Eye (tissue), 1 donor: ENCODE measurements at regions not wholly inside any gene's neighbourhood (a gene's known extent, or its start where the extent isn't known, plus 50 kb on each side); places are given as distances from the start of the nearest gene placed in this dataset.
"Not testable (repeated sequence)": the region's sequence is repeated elsewhere in the genome, so short reads cannot be mapped to it uniquely, and the experiment has no call there.

ENCODE experiments used
- DNase-seq: peaks from one replicate; pipeline ENCODE4 v3.0.0-alpha.2; 2015

- no peak for DNase-seq
Measured at GRCh38 chr2:16454621-16455020, 211.0 kb downstream of the CYRIA start.

GRCh38 chr2:16452123-16452522 lies 213.5 kb downstream of the CYRIA start:
- no peak for DNase-seq

GRCh38 chr2:16446706-16447105 lies 218.9 kb downstream of the CYRIA start:
- DNase-seq = no peak

- no peak for DNase-seq
Measured at GRCh38 chr2:16442971-16443370, 222.7 kb downstream of the CYRIA start.

GRCh38 chr2:16441431-16441830 lies 224.2 kb downstream of the CYRIA start:
- no peak for DNase-seq

DNA sequence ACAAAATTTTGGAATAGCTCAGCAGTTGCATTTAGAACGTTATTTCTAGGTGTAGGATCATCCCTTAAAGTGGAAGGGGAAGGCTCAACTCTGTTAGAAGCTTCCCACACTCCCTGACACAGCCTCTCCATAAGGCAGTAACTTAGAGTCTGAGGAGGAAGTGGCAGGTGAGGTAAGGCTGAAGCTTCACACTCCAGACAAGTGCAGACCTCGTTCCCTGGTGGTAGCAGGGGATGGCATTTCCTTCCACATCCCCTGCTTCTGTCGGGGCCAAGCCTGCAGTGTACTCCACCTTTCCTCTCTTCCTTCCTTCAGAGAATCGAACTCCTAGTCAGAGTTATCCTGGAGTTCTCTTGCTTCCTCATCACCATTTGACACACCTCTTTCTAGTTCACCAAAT lies 224.7 kb downstream of the CYRIA start:
- DNase-seq = no peak

DNA sequence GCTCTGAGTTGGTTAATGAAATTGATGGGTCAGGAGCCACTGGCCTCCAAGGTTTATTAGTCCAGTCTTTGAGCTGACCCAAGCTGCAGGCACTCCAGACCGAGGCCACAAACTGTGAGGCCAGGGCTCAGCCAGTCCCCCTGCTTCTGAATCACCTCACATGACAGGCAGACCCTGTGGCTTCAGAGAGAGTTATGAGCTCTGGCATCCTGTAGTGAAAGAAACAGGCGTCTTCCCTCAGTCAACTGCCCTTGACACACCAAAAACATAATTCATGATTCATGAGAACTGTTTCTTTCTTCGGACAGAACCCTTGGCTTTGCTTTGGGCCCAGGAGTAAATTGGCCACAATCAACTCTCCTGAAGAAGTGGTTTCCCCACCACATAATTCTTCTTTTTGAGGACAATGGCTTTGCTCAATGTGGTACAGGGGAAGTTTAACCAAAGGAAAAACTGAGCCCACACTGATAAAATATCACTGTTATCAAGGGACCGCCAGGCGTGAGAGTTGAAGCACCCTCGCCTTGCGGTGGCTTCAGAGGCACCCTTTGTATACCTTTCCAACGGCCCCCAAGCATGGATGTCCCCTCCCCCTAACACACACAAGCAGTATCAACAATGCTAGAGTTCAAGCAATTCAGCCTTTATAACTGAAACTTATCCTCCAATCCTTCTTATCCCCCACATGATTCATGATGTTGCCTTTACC lies 226.9 kb downstream of the CYRIA start:
- DNase-seq = no peak

DNA sequence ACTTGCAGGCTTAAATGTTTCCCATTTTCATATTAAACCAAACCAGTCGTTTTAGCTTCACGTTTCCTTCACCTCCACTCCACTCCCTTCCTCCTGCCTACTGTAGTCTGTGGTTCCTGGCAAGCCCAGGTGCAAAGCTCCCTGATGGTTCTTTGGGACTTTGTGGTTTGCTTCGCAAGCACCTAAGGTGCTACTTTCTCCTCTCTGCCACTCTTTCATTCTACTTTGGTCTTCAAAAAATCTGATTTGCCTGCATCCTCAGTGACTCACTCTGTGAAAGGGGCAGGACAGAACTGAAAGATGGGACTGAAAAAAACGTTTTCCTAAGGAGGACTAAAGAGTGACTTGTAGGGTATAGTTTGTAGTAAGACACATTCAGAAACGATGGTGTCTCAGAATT lies 228.4 kb downstream of the CYRIA start:
- no peak for DNase-seq

DNA sequence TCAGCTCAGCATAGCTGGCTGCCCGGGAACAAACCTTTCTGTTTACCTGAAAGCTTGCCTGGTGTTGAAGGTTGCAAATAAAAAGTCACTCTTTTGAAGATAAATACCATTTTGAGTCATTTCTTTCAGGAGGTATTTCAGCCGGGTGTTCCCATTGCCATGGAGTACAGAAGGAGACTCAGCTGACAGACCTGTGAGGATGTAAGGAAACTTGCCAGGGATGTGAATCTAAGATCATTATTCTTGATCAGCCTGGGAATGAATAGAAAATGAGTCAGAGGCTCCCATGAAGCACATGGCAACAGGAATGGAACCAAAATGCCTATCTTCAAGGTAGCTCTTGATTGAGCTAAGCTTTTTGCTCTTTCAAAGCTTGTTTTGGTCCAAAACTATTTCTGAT lies 231.2 kb downstream of the CYRIA start:
- DNase-seq = no peak

DNA sequence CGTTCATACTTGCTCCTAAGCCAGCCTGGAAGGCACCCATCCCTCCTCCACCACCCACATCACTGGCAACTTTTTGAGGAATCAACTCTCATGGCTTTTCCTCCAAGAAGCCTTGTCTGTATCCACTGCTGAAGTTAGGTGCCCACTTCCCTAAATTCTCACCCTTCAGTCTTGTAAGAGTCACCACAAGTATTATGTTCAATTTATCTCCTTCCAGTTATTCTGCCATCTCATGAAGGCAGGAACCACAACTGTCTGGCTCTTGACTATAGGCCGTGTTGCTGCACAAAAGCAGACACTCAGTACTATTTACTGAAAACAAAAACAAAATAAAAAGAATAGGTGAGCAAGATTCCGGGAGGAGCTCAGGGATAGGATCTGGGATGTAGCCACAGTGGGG lies 234.8 kb downstream of the CYRIA start:
- DNase-seq = no peak

DNA sequence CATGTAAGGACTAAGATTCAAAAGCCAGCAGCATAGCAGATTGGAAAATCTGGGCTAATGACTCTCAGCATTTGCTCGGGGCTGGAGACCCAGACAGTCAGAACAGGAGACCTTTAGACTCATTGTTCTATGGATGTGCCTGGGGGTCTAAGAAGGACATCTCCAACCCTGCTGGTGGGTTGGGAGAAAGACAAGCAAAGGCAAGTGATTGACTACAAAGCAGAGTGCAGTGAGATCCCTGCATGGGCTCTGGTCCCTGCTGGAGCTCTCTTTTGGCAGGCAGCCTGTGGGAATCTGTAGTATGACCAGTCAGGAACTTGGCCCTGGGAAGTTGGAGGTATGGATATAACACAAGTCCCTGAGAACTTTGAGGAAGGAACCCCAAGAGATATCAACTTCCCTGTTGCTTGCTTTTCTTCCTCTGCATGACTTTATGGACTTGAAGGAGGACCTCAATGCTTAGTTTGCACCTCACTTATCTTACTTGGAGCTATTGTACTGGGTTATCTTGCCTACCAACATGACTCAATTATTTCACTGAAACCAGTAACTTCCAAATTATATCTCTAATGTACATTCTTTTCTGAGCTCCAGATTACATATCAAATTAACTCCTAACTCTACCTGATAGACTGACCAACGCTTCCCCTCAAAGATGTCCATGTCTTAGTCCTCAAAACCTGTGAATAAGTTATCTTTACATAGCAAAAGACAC lies 236.0 kb downstream of the CYRIA start:
- DNase-seq = no peak

GRCh38 chr2:16429002-16429401 lies 236.6 kb downstream of the CYRIA start:
- no peak for DNase-seq

GRCh38 chr2:16425462-16426336 lies 239.9 kb downstream of the CYRIA start:
- peak; percentile 30 for DNase-seq

GRCh38 chr2:16420421-16420820 lies 245.2 kb downstream of the CYRIA start:
- DNase-seq = no peak

- no peak for DNase-seq
Measured at GRCh38 chr2:16417726-16418125, 247.9 kb downstream of the CYRIA start.

DNA sequence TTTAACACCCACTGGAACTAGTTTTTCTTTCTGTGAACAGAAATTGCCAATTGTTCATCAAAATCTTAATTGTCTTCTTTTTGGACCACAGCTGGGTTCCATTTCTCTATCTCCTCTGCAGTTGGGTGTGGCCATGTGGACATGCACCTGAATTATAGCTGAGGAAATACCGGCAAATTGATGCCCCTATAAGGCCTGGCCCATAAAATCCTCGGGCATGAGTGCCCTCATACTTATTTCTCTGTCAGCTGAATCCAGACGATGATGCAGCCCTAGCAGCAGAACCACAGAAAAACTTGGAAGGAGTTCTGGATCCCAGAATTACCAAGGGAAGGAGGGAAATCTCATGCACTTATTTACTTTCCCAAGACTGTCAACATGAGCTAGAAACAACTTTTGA lies 249.0 kb downstream of the CYRIA start:
- no peak for DNase-seq

GRCh38 chr2:16415861-16416260 lies 249.8 kb downstream of the CYRIA start:
- DNase-seq = not testable (repeated sequence)

DNA sequence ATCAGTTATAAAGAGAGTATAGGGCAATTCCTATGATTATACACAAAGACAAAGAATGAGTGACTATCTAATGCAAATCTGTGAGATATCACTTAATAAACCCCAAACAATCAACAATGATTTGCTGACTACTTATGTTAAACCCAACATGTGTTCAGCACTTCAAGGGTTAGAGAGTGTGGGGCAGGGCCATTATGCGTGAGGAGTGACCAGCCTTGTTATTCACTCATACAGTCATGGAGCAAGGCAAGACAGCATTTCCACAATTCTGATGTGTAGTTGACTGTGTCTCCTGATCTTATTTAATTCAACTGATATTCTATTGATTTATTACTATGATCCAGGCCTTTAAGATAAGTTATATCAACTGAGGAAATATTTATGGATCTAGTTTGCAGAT lies 251.7 kb downstream of the CYRIA start:
- DNase-seq = no peak

- peak; percentile 42 for DNase-seq
Measured at GRCh38 chr2:16413285-16413684, 252.3 kb downstream of the CYRIA start.

- no peak for DNase-seq
Measured at GRCh38 chr2:16412321-16413030, 253.2 kb downstream of the CYRIA start.

DNA sequence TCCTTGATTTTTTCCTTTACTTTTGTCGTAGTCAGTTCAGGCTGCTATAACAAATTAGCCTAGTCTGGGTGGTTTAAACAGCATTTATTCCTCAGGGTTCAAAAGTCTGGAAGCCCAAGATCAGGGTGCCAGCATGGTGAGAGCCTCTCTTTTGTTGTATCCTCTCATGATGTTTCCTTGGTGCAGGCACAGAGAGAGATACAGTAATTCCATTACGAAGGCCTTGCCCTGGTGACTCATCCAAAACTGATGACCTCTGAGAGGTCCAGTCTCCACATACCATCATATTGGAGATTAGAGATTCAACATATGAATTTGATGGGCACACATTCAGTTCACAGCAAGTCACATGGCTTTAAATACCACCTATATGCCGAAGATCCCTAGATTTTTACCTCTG lies 253.8 kb downstream of the CYRIA start:
- no peak for DNase-seq

- DNase-seq = no peak
Measured at GRCh38 chr2:16409849-16410248, 255.8 kb downstream of the CYRIA start.

DNA sequence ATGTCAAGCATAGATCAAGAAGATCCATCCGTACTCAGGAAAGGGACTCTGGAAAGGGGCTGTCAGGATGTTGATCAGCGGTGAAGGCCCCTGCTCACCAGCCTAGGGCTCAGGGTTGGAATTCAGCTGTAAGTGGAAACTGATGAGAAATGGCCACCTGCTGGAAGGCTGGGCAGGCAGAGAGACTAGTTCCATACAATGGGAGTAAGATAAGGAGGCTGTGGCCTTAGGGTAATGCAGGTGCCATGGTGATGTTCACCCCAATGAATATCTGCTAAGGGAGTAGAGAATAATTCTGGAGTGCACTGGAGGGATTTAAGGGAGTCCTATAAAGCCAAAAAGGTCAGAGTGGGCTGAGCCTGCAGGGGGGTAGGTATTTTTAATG lies 256.6 kb downstream of the CYRIA start:
- DNase-seq = no peak
